ENCODE measurements at regions not wholly inside any gene's neighbourhood (a gene's known extent, or its start where the extent isn't known, plus 50 kb on each side); places are given as distances from the start of the nearest gene placed in this dataset.

GRCh38 chr3:30263925-30264313 lies 342.5 kb upstream of the TGFBR2 start:
- peaks cover 44% of the 10 kb centered on the region for H3K9me3 Mint-ChIP-seq
- ChIA-PET POLR2A (no interaction called here), CTCF (interaction anchor here (0.8 kb wide), 1 partner anchor 10 kb away, joined by 5 read pairs; no protein-coding TSS in a partner anchor)
- no peak overlapping the region for H3K4me3 Mint-ChIP-seq
- TF ChIP-seq ZNF512 (CRISPR knock-in tag; IDR thresholded peaks at IDR 0.05; ENCODE audit: borderline replicate concordance): no peak
- TF ChIP-seq TEAD1 (CRISPR knock-in tag; IDR thresholded peaks at IDR 0.05): no peak
- TF ChIP-seq ZMAT4 (CRISPR knock-in tag; IDR thresholded peaks at IDR 0.05): no peak
- TF ChIP-seq MAX (CRISPR knock-in tag; IDR thresholded peaks at IDR 0.05): no peak
- TF ChIP-seq ETV6 (CRISPR knock-in tag; IDR thresholded peaks at IDR 0.05): no peak
- no peak for TF ChIP-seq ZNF423 (CRISPR knock-in tag; IDR thresholded peaks at IDR 0.05)
- TF ChIP-seq ZNF671 (CRISPR knock-in tag; IDR thresholded peaks at IDR 0.05): no peak
- no peak for TF ChIP-seq SP1 (CRISPR knock-in tag; conservative IDR thresholded peaks at IDR 0.05)
- no peak for TF ChIP-seq IRF1 (CRISPR knock-in tag; IDR thresholded peaks at IDR 0.05)
- peaks cover 9% of the 10 kb centered on the region for H3K27me3 Mint-ChIP-seq (ENCODE audit: low read depth)
- DNase-seq (ENCODE audit: low spot score): no peak
- H3K27ac Mint-ChIP-seq: no peak overlapping the region
- H3K36me3 Mint-ChIP-seq: peaks cover 16% of the 10 kb centered on the region
- no peak for ATAC-seq
- peaks cover 38% of the 10 kb centered on the region for H3K4me1 Mint-ChIP-seq

GRCh38 chr3:30266524-30266923 lies 339.9 kb upstream of the TGFBR2 start:
- peaks cover 12% of the 10 kb centered on the region for H3K36me3 Mint-ChIP-seq
- H3K27ac Mint-ChIP-seq: no peak overlapping the region
- no peak overlapping the region for H3K4me3 Mint-ChIP-seq

GRCh38 chr3:30268288-30268687 lies 338.1 kb upstream of the TGFBR2 start:
- Mint-ChIP-seq H3K36me3 (peaks cover 12% of the 10 kb centered on the region), H3K27ac (no peak overlapping the region), H3K4me1 (peaks cover 13% of the 10 kb centered on the region), H3K27me3 (ENCODE audit: low read depth) (peaks cover 4% of the 10 kb centered on the region; the same call in 1 of the 2 replicates), H3K9me3 (peaks cover 27% of the 10 kb centered on the region), H3K4me3 (no peak overlapping the region)
- ChIA-PET CTCF (interaction anchor here (0.5 kb wide), 1 partner anchor 90 kb away, joined by 3 read pairs; no protein-coding TSS in a partner anchor), POLR2A (no interaction called here)
- ATAC-seq (no peak), DNase-seq (ENCODE audit: low spot score) (no peak)
- TF ChIP-seq NFE2L1 (CRISPR knock-in tag; IDR thresholded peaks at IDR 0.05): no peak
- no peak for TF ChIP-seq ELF4 (CRISPR knock-in tag; IDR thresholded peaks at IDR 0.05; ENCODE audit: low read depth)
- TF ChIP-seq GTF2I (CRISPR knock-in tag; conservative IDR thresholded peaks at IDR 0.05): no peak
- TF ChIP-seq JAZF1 (CRISPR knock-in tag; IDR thresholded peaks at IDR 0.05): no peak
- no peak for TF ChIP-seq ERG (CRISPR knock-in tag; IDR thresholded peaks at IDR 0.05)
- no peak for TF ChIP-seq ZNF317 (CRISPR knock-in tag; IDR thresholded peaks at IDR 0.05; ENCODE audit: borderline replicate concordance, low read depth)
- TF ChIP-seq PRDM15 (CRISPR knock-in tag; IDR thresholded peaks at IDR 0.05): no peak
- no peak for TF ChIP-seq CREM (CRISPR knock-in tag; IDR thresholded peaks at IDR 0.05)
- no peak for TF ChIP-seq KAT7 (CRISPR knock-in tag; IDR thresholded peaks at IDR 0.05; ENCODE audit: borderline replicate concordance)

More at GRCh38 chr3:30266524-30266923, 339.9 kb upstream of the TGFBR2 start:
- ChIA-PET POLR2A (no interaction called here), CTCF (no interaction called here)
- TF ChIP-seq E2F5 (CRISPR knock-in tag; IDR thresholded peaks at IDR 0.05): no peak
- TF ChIP-seq ATF6 (CRISPR knock-in tag; IDR thresholded peaks at IDR 0.05): no peak
- peaks cover 33% of the 10 kb centered on the region for H3K9me3 Mint-ChIP-seq
- no peak for ATAC-seq
- peaks cover 9% of the 10 kb centered on the region; the same call in 1 of the 2 replicates for H3K27me3 Mint-ChIP-seq (ENCODE audit: low read depth)
- H3K4me1 Mint-ChIP-seq: peaks cover 13% of the 10 kb centered on the region
- no peak for DNase-seq (ENCODE audit: low spot score)
